ENCODE measurements at regions not wholly inside any gene's neighbourhood (a gene's known extent, or its start where the extent isn't known, plus 50 kb on each side); places are given as distances from the start of the nearest gene placed in this dataset.
"Not testable (repeated sequence)": the region's sequence is repeated elsewhere in the genome, so short reads cannot be mapped to it uniquely, and the experiment has no call there.

DNA sequence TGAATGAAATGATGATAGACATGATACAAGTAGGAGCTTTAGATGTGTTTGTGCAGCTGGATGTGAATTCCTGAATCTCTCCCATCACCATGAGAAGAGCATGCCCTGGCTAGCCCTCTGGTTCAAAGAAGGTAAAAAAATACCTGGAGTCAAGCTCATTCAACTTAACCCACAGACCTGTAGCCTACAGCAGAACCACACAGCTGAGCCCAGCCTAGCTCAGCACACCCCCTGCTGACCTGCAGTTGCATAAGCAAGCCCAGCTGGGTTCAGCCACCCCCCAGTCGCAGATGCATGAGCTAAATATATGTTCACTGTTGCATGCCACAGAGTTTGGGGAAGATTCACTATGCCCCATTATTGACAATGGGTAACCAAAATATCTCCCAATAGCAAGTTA, 130.6 kb upstream of the RRN3 start:
- not testable (repeated sequence) for TF ChIP-seq CTCF (IDR thresholded peaks at IDR 0.05 in 2 of 3, conservative IDR thresholded peaks at IDR 0.05 in 1 of 3; ENCODE audit: insufficient read depth in 2 of 3, low read depth in 1 of 3, low read length in 3 of 3); ZBTB11 (CRISPR knock-in tag; IDR thresholded peaks at IDR 0.05); NFIX (CRISPR knock-in tag; IDR thresholded peaks at IDR 0.05; ENCODE audit: low read depth); JUNB (CRISPR knock-in tag; conservative IDR thresholded peaks at IDR 0.05)
- TF ChIP-seq, protein P1, sequence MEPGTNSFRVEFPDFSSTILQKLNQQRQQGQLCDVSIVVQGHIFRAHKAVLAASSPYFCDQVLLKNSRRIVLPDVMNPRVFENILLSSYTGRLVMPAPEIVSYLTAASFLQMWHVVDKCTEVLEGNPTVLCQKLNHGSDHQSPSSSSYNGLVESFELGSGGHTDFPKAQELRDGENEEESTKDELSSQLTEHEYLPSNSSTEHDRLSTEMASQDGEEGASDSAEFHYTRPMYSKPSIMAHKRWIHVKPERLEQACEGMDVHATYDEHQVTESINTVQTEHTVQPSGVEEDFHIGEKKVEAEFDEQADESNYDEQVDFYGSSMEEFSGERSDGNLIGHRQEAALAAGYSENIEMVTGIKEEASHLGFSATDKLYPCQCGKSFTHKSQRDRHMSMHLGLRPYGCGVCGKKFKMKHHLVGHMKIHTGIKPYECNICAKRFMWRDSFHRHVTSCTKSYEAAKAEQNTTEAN (CRISPR knock-in tag; IDR thresholded peaks at IDR 0.05): not testable (repeated sequence)
